ENCODE measurements at regions not wholly inside any gene's neighbourhood (a gene's known extent, or its start where the extent isn't known, plus 50 kb on each side); places are given as distances from the start of the nearest gene placed in this dataset.

GRCh38 chr7:22962775-22963350 lies 51.1 kb downstream of the HYCC1 start:
- H3K27me3 ChIP-seq (replicated peaks in 2 of 5; ENCODE audit: control insufficient read depth in 4 of 5, insufficient read depth in 5 of 5, low read length in 4 of 5) = no peaks in the 10 kb centered on the region
- peaks cover 0 to 11% (median 6%) of the 10 kb centered on the region in 4 experiments for H3K36me3 ChIP-seq (ENCODE audit: control insufficient read depth in 4 of 4, insufficient read depth in 4 of 4, low read length in 3 of 4)
- no peak overlapping the region for H3K27ac ChIP-seq (ENCODE audit: insufficient read depth in 1 of 2, low read depth in 1 of 2, low read length in 2 of 2, poor library complexity in 1 of 2, severe bottlenecking in 2 of 2)
- ChIA-PET POLR2A (no interaction called here), CTCF (no interaction called here)
- DNase-seq = no peak
- H3K9me3 ChIP-seq (ENCODE audit: control extremely low read depth in 1 of 5, control insufficient read depth in 4 of 5, insufficient read depth in 2 of 5, low read depth in 1 of 5, low read length in 4 of 5) = no peaks in the 10 kb centered on the region
- WGBS (ENCODE audit: insufficient coverage) = 100% methylated on average over 2 of the region's 3 CpGs
- H3K4me1 ChIP-seq (ENCODE audit: control extremely low read depth in 1 of 4, control insufficient read depth in 4 of 4, insufficient read depth in 4 of 4, low read length in 3 of 4) = no peaks in the 10 kb centered on the region
- H3K4me3 ChIP-seq (ENCODE audit: control insufficient read depth in 1 of 7, extremely low read depth in 1 of 7, insufficient read depth in 4 of 7, low read depth in 2 of 7, low read length in 6 of 7) = no peak overlapping the region

- Histone ChIP-seq H3K27ac (ENCODE audit: insufficient read depth in 1 of 2, low read depth in 1 of 2, low read length in 2 of 2, poor library complexity in 1 of 2, severe bottlenecking in 2 of 2) (no peak overlapping the region), H3K36me3 (ENCODE audit: control insufficient read depth in 4 of 4, insufficient read depth in 4 of 4, low read length in 3 of 4) (peaks cover 0 to 11% (median 6%) of the 10 kb centered on the region in 4 experiments), H3K4me1 (ENCODE audit: control extremely low read depth in 1 of 4, control insufficient read depth in 4 of 4, insufficient read depth in 4 of 4, low read length in 3 of 4) (no peaks in the 10 kb centered on the region), H3K27me3 (replicated peaks in 2 of 5; ENCODE audit: control insufficient read depth in 4 of 5, insufficient read depth in 5 of 5, low read length in 4 of 5) (no peaks in the 10 kb centered on the region), H3K9me3 (ENCODE audit: control extremely low read depth in 1 of 5, control insufficient read depth in 4 of 5, insufficient read depth in 2 of 5, low read depth in 1 of 5, low read length in 4 of 5) (no peaks in the 10 kb centered on the region), H3K4me3 (ENCODE audit: control insufficient read depth in 1 of 7, extremely low read depth in 1 of 7, insufficient read depth in 4 of 7, low read depth in 2 of 7, low read length in 6 of 7) (no peak overlapping the region)
- WGBS (ENCODE audit: insufficient coverage) = 100% methylated on average over 1 of the region's 1 CpG
- ChIA-PET CTCF (no interaction called here), POLR2A (no interaction called here)
- DNase-seq = no peak
Observed at GRCh38 chr7:22958742-22959141, 55.2 kb downstream of the HYCC1 start.

- Histone ChIP-seq H3K27ac (ENCODE audit: insufficient read depth in 1 of 2, low read depth in 1 of 2, low read length in 2 of 2, poor library complexity in 1 of 2, severe bottlenecking in 2 of 2) (no peak overlapping the region), H3K9me3 (ENCODE audit: control extremely low read depth in 1 of 5, control insufficient read depth in 4 of 5, insufficient read depth in 2 of 5, low read depth in 1 of 5, low read length in 4 of 5) (no peaks in the 10 kb centered on the region), H3K27me3 (replicated peaks in 2 of 5; ENCODE audit: control insufficient read depth in 4 of 5, insufficient read depth in 5 of 5, low read length in 4 of 5) (no peaks in the 10 kb centered on the region), H3K36me3 (ENCODE audit: control insufficient read depth in 4 of 4, insufficient read depth in 4 of 4, low read length in 3 of 4) (peaks cover 0 to 9% (median 4%) of the 10 kb centered on the region in 4 experiments), H3K4me3 (ENCODE audit: control insufficient read depth in 1 of 7, extremely low read depth in 1 of 7, insufficient read depth in 4 of 7, low read depth in 2 of 7, low read length in 6 of 7) (no peak overlapping the region), H3K4me1 (ENCODE audit: control extremely low read depth in 1 of 4, control insufficient read depth in 4 of 4, insufficient read depth in 4 of 4, low read length in 3 of 4) (no peaks in the 10 kb centered on the region)
- POLR2A ChIA-PET = no interaction called here
- no peak for DNase-seq
- CTCF ChIA-PET = no interaction called here
- no CpG with 5 or more reads among the region's 1 CpG for WGBS (ENCODE audit: insufficient coverage)
Observed at GRCh38 chr7:22954251-22954650, 59.7 kb downstream of the HYCC1 start.

- POLR2A ChIA-PET = no interaction called here
Observed at GRCh38 chr7:22952306-22953015, 61.5 kb downstream of the HYCC1 start.

GRCh38 chr7:22949944-22950343 lies 64.0 kb downstream of the HYCC1 start:
- H3K27ac ChIP-seq (ENCODE audit: insufficient read depth in 1 of 2, low read depth in 1 of 2, low read length in 2 of 2, poor library complexity in 1 of 2, severe bottlenecking in 2 of 2) = no peak overlapping the region
- no peaks in the 10 kb centered on the region for H3K4me1 ChIP-seq (ENCODE audit: control extremely low read depth in 1 of 4, control insufficient read depth in 4 of 4, insufficient read depth in 4 of 4, low read length in 3 of 4)
- H3K27me3 ChIP-seq (replicated peaks in 2 of 5; ENCODE audit: control insufficient read depth in 4 of 5, insufficient read depth in 5 of 5, low read length in 4 of 5) = no peaks in the 10 kb centered on the region
- no peak overlapping the region for H3K4me3 ChIP-seq (ENCODE audit: control insufficient read depth in 1 of 7, extremely low read depth in 1 of 7, insufficient read depth in 4 of 7, low read depth in 2 of 7, low read length in 6 of 7)
- DNase-seq = no peak
- no peaks in the 10 kb centered on the region for H3K9me3 ChIP-seq (ENCODE audit: control extremely low read depth in 1 of 5, control insufficient read depth in 4 of 5, insufficient read depth in 2 of 5, low read depth in 1 of 5, low read length in 4 of 5)
- 100% methylated on average over 1 of the region's 2 CpGs for WGBS (ENCODE audit: insufficient coverage)
- peaks cover 4 to 15% (median 7%) of the 10 kb centered on the region in 4 experiments for H3K36me3 ChIP-seq (ENCODE audit: control insufficient read depth in 4 of 4, insufficient read depth in 4 of 4, low read length in 3 of 4)
- CTCF ChIA-PET = no interaction called here
- POLR2A ChIA-PET = no interaction called here

More at GRCh38 chr7:22952306-22953015, 61.5 kb downstream of the HYCC1 start:
- peaks cover 0 to 4% (median 3%) of the 10 kb centered on the region in 4 experiments for H3K36me3 ChIP-seq (ENCODE audit: control insufficient read depth in 4 of 4, insufficient read depth in 4 of 4, low read length in 3 of 4)
- H3K27me3 ChIP-seq (replicated peaks in 2 of 5; ENCODE audit: control insufficient read depth in 4 of 5, insufficient read depth in 5 of 5, low read length in 4 of 5) = no peaks in the 10 kb centered on the region
- 93% methylated on average over 3 of the region's 4 CpGs for WGBS (ENCODE audit: insufficient coverage)
- H3K9me3 ChIP-seq (ENCODE audit: control extremely low read depth in 1 of 5, control insufficient read depth in 4 of 5, insufficient read depth in 2 of 5, low read depth in 1 of 5, low read length in 4 of 5) = no peaks in the 10 kb centered on the region
- CTCF ChIA-PET = no interaction called here
- no peak for DNase-seq
- no peak overlapping the region for H3K27ac ChIP-seq (ENCODE audit: insufficient read depth in 1 of 2, low read depth in 1 of 2, low read length in 2 of 2, poor library complexity in 1 of 2, severe bottlenecking in 2 of 2)
- no peaks in the 10 kb centered on the region for H3K4me1 ChIP-seq (ENCODE audit: control extremely low read depth in 1 of 4, control insufficient read depth in 4 of 4, insufficient read depth in 4 of 4, low read length in 3 of 4)
- H3K4me3 ChIP-seq (ENCODE audit: control insufficient read depth in 1 of 7, extremely low read depth in 1 of 7, insufficient read depth in 4 of 7, low read depth in 2 of 7, low read length in 6 of 7) = no peak overlapping the region

- H3K27me3 ChIP-seq (replicated peaks in 2 of 5; ENCODE audit: control insufficient read depth in 4 of 5, insufficient read depth in 5 of 5, low read length in 4 of 5) = no peaks in the 10 kb centered on the region
- H3K27ac ChIP-seq (ENCODE audit: insufficient read depth in 1 of 2, low read depth in 1 of 2, low read length in 2 of 2, poor library complexity in 1 of 2, severe bottlenecking in 2 of 2) = no peak overlapping the region
- WGBS (ENCODE audit: insufficient coverage) = no CpG with 5 or more reads among the region's 3 CpGs
- no peaks in the 10 kb centered on the region for H3K4me1 ChIP-seq (ENCODE audit: control extremely low read depth in 1 of 4, control insufficient read depth in 4 of 4, insufficient read depth in 4 of 4, low read length in 3 of 4)
- POLR2A ChIA-PET = no interaction called here
- CTCF ChIA-PET = no interaction called here
- peaks cover 4 to 15% (median 8%) of the 10 kb centered on the region in 4 experiments for H3K36me3 ChIP-seq (ENCODE audit: control insufficient read depth in 4 of 4, insufficient read depth in 4 of 4, low read length in 3 of 4)
- no peak overlapping the region for H3K4me3 ChIP-seq (ENCODE audit: control insufficient read depth in 1 of 7, extremely low read depth in 1 of 7, insufficient read depth in 4 of 7, low read depth in 2 of 7, low read length in 6 of 7)
- no peak for DNase-seq
- H3K9me3 ChIP-seq (ENCODE audit: control extremely low read depth in 1 of 5, control insufficient read depth in 4 of 5, insufficient read depth in 2 of 5, low read depth in 1 of 5, low read length in 4 of 5) = no peaks in the 10 kb centered on the region
Observed at GRCh38 chr7:22949221-22949620, 64.7 kb downstream of the HYCC1 start.

GRCh38 chr7:22948770-22949169 lies 65.2 kb downstream of the HYCC1 start:
- Histone ChIP-seq H3K27me3 (replicated peaks in 2 of 5; ENCODE audit: control insufficient read depth in 4 of 5, insufficient read depth in 5 of 5, low read length in 4 of 5) (no peaks in the 10 kb centered on the region), H3K9me3 (ENCODE audit: control extremely low read depth in 1 of 5, control insufficient read depth in 4 of 5, insufficient read depth in 2 of 5, low read depth in 1 of 5, low read length in 4 of 5) (no peaks in the 10 kb centered on the region), H3K4me1 (ENCODE audit: control extremely low read depth in 1 of 4, control insufficient read depth in 4 of 4, insufficient read depth in 4 of 4, low read length in 3 of 4) (no peaks in the 10 kb centered on the region), H3K27ac (ENCODE audit: insufficient read depth in 1 of 2, low read depth in 1 of 2, low read length in 2 of 2, poor library complexity in 1 of 2, severe bottlenecking in 2 of 2) (no peak overlapping the region), H3K4me3 (ENCODE audit: control insufficient read depth in 1 of 7, extremely low read depth in 1 of 7, insufficient read depth in 4 of 7, low read depth in 2 of 7, low read length in 6 of 7) (no peak overlapping the region), H3K36me3 (ENCODE audit: control insufficient read depth in 4 of 4, insufficient read depth in 4 of 4, low read length in 3 of 4) (peaks cover 4 to 15% (median 12%) of the 10 kb centered on the region in 4 experiments)
- WGBS (ENCODE audit: insufficient coverage) = no CpG with 5 or more reads among the region's 2 CpGs
- DNase-seq = no peak
- POLR2A ChIA-PET = no interaction called here
- CTCF ChIA-PET = no interaction called here

All from common myeloid progenitor, CD34-positive (primary cell).